ENCODE measurements at regions not wholly inside any gene's neighbourhood (a gene's known extent, or its start where the extent isn't known, plus 50 kb on each side); places are given as distances from the start of the nearest gene placed in this dataset.

GRCh38 chr18:77984833-77985232, 735.2 kb downstream of the GALR1 start:
- no peak overlapping the region for H3K4me3 ChIP-seq (ENCODE audit: low read depth, low read length)
- TF ChIP-seq CTCF (IDR thresholded peaks at IDR 0.05; ENCODE audit: low read depth, low read length), result no peak

DNA sequence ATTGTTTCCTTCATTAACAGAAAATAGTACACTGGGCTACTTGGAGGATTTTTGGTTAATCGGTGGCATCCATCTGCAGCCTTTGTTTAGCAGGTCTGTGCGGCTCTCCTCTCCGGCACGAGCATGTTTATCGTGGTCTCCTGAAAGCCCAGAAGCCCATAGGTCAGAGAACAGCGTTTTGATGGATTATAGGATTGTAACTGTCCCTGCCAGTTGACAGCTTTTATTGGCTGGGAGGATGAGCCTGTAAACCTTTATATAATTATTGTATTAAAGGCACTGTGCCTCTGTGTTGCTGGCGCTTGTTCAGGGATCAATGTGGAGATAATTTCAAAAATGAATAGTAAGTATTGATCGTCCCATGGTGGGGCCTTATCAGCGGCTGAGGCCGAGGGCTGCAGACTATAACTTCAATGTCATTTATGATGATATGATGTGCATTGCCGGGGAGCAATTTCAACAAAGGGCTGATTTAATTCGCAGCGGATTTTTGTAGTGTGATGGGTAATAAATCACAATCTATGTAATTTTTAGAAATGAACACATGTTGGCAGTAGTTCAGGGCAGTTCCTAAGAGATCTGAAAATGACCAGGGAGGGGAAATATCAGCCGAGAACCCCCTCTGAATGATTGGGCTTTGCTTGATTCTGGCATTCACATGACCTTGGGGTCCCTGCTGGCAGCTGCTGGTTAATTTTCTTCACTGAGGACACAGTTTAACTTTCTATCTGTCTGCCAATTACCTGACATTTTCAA, 736.1 kb downstream of the GALR1 start:
- no peak overlapping the region for H3K4me3 ChIP-seq (ENCODE audit: low read depth, low read length)
- TF ChIP-seq CTCF (IDR thresholded peaks at IDR 0.05; ENCODE audit: low read depth, low read length), result no peak

- no peak for TF ChIP-seq CTCF (IDR thresholded peaks at IDR 0.05; ENCODE audit: low read depth, low read length)
- H3K4me3 ChIP-seq (ENCODE audit: low read depth, low read length), result no peak overlapping the region
Observed at GRCh38 chr18:77990131-77990530, 740.5 kb downstream of the GALR1 start.

DNA sequence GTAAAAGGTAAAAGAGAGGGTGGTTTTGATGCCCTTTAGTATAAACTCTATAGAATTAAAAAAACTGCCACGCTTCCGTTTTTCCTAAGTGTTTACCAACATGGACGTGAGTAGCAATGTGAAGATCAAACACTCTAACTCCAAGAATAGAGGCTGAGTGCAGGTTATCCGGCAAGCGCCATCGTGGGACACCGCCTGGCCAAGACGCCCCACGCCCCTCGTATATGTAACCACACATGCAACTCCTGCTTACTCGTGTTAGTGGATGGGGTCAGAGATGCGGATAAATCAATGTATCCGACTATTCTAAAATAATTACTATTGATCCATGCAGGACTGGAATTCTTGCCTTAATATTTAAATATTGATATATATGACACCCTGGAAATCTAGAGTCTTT, 741.3 kb downstream of the GALR1 start:
- no peak overlapping the region for H3K4me3 ChIP-seq (ENCODE audit: low read depth, low read length)
- TF ChIP-seq CTCF (IDR thresholded peaks at IDR 0.05; ENCODE audit: low read depth, low read length), result no peak

DNA sequence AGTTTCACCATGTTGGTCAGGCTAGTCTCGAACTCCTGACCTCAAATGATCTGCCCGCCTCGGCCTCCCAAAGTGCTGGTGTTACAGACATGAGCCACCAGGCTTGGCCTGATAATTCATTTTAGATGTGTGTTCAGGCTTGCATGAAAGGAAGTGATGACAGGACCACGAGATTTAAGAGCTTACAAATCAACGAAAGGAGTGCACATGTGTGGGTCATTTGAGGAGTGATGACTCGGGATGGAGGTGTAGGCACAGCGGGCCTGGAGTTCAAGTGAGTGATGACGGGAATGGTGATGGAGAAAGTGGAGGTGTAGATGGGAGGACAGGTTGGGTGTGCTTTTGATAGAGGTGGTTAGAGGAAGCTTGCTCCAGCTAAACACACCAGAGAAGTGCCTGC, 742.4 kb downstream of the GALR1 start:
- no peak for TF ChIP-seq CTCF (IDR thresholded peaks at IDR 0.05; ENCODE audit: low read depth, low read length)
- no peak overlapping the region for H3K4me3 ChIP-seq (ENCODE audit: low read depth, low read length)

GRCh38 chr18:77993188-77993981, 743.7 kb downstream of the GALR1 start:
- H3K4me3 ChIP-seq (ENCODE audit: low read depth, low read length), result no peak overlapping the region
- TF ChIP-seq CTCF (IDR thresholded peaks at IDR 0.05; ENCODE audit: low read depth, low read length), result no peak

DNA sequence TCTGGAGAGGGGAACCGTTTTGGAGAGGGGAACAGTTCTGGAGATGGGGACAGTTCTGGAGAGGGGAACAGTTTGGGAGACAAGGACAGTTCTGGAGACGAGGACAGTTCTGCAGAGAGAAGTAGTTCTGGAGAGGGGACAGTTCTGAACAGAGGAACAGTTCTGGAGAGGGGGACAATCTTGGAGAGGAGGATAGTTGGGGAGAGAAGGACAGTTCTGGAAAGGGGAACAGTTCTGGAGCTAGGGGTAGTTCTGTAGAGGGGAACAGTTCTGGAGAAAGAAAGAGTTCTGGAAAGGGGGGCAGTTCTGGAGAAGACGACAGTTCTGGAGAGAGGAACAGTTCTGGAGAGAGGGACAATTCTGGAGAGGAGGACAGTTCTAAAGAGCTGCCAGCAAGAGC, 745.9 kb downstream of the GALR1 start:
- no peak overlapping the region for H3K4me3 ChIP-seq (ENCODE audit: low read depth, low read length)
- no peak for TF ChIP-seq CTCF (IDR thresholded peaks at IDR 0.05; ENCODE audit: low read depth, low read length)
